H1 (cell line): ENCODE measurements at regions not wholly inside any gene's neighbourhood (a gene's known extent, or its start where the extent isn't known, plus 50 kb on each side); places are given as distances from the start of the nearest gene placed in this dataset.

Source experiments
- CTCF ChIP-seq, 3 experiments: IDR thresholded peaks; 1 replicate in 2 of 3; 2 replicates in 1 of 3; pipeline versions ENCODE4 v1.5.1 to v1.6.1; 2011; ENCODE audit warnings: low read length in 3 of 3, mild to moderate bottlenecking in 3 of 3, inconsistent platforms in 2 of 3, low read depth in 1 of 3, moderate library complexity in 1 of 3; ENCODE audit not compliant: insufficient read depth in 1 of 3; ENCODE audit errors: control extremely low read depth in 1 of 3
- MAFK ChIP-seq: IDR thresholded peaks from 2 replicates; pipeline ENCODE4 v1.6.1; 2012; ENCODE audit warnings: low read depth, mild to moderate bottlenecking, improper control_type of control experiment, low read length
- NRF1 ChIP-seq: IDR thresholded peaks from 2 replicates; pipeline ENCODE4 v1.6.1; 2011; ENCODE audit warnings: mild to moderate bottlenecking, low read depth, low read length, improper control_type of control experiment
- POLR2AphosphoS5 ChIP-seq: IDR thresholded peaks from 2 replicates; pipeline ENCODE4 v1.6.1; 2011; ENCODE audit warnings: low read depth, low read length
- RFX5 ChIP-seq: IDR thresholded peaks from 2 replicates; pipeline ENCODE4 v1.6.1; 2011; ENCODE audit warnings: low read depth, low read length, improper control_type of control experiment, borderline replicate concordance
- TAF1 ChIP-seq: IDR thresholded peaks from 2 replicates; pipeline ENCODE4 v1.6.1; 2011; ENCODE audit warnings: mild to moderate bottlenecking, low read depth, low read length

- TF ChIP-seq CTCF (IDR thresholded peaks at IDR 0.05; ENCODE audit: control extremely low read depth in 1 of 3, insufficient read depth in 1 of 3, low read depth in 1 of 3, low read length in 3 of 3) (no peak), RFX5 (no peak), TAF1 (no peak), MAFK (no peak), NRF1 (no peak), POLR2AphosphoS5 (no peak)
These were observed 131.7 kb upstream of the VCX3A start for GRCh38 chrX:6666624-6667023.
